AG09319 (cell line): ENCODE measurements at regions not wholly inside any gene's neighbourhood (a gene's known extent, or its start where the extent isn't known, plus 50 kb on each side); places are given as distances from the start of the nearest gene placed in this dataset.

Source experiments
- DNase-seq: peaks from one replicate; pipeline ENCODE4 v3.0.0-alpha.2; 2010; ENCODE audit warnings: low read depth; ENCODE audit errors: extremely low read depth
- CTCF ChIP-seq: IDR thresholded peaks from 2 replicates; pipeline ENCODE4 v1.5.1; 2011; ENCODE audit warnings: low read depth, mild to moderate bottlenecking, inconsistent platforms, low read length, moderate library complexity

- DNase-seq: no peak
- TF ChIP-seq CTCF: no peak
Observed at GRCh38 chr2:103594823-103595222, 833.0 kb downstream of the TMEM182 start.

GRCh38 chr2:103605071-103605780, 843.4 kb downstream of the TMEM182 start:
- no peak for TF ChIP-seq CTCF
- DNase-seq: no peak

GRCh38 chr2:103615611-103616105, 853.8 kb downstream of the TMEM182 start:
- DNase-seq: no peak
- no peak for TF ChIP-seq CTCF

- no peak for TF ChIP-seq CTCF
- no peak for DNase-seq
Observed at GRCh38 chr2:103616891-103617290, 855.1 kb downstream of the TMEM182 start.

GRCh38 chr2:103618112-103618511, 856.3 kb downstream of the TMEM182 start:
- TF ChIP-seq CTCF: no peak
- no peak for DNase-seq

- no peak for DNase-seq
- TF ChIP-seq CTCF: no peak
Observed at GRCh38 chr2:103627301-103627700, 865.5 kb downstream of the TMEM182 start.

- no peak for DNase-seq
- no peak for TF ChIP-seq CTCF
Observed at GRCh38 chr2:103638978-103639377, 877.1 kb downstream of the TMEM182 start.
